ENCODE measurements at regions not wholly inside any gene's neighbourhood (a gene's known extent, or its start where the extent isn't known, plus 50 kb on each side); places are given as distances from the start of the nearest gene placed in this dataset.

DNA sequence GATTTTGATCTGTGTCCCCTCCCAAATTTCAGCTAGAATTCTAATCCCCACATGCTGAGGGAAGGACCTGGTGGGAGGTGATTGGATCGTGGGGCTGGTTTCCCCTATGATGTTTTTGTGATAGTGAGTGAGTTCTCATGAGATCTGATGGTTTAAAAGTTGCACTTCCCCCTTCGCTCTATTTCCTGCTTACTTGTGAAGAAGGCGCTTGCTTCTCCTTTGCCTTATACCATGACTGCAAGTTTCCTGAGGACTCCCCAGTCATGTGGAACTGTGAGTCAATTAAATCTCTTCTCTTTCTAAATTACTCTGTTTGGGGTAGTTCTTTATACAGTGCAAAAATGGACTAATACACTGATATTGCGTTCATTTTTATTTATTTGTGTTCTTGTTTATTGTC lies 636.8 kb upstream of the LINC00305 start:
- TF ChIP-seq, protein P1, sequence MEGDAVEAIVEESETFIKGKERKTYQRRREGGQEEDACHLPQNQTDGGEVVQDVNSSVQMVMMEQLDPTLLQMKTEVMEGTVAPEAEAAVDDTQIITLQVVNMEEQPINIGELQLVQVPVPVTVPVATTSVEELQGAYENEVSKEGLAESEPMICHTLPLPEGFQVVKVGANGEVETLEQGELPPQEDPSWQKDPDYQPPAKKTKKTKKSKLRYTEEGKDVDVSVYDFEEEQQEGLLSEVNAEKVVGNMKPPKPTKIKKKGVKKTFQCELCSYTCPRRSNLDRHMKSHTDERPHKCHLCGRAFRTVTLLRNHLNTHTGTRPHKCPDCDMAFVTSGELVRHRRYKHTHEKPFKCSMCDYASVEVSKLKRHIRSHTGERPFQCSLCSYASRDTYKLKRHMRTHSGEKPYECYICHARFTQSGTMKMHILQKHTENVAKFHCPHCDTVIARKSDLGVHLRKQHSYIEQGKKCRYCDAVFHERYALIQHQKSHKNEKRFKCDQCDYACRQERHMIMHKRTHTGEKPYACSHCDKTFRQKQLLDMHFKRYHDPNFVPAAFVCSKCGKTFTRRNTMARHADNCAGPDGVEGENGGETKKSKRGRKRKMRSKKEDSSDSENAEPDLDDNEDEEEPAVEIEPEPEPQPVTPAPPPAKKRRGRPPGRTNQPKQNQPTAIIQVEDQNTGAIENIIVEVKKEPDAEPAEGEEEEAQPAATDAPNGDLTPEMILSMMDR (IDR thresholded peaks at IDR 0.05), result no peak
- TF ChIP-seq NR3C1 (IDR thresholded peaks at IDR 0.05) (no peak), EHMT2 (IDR thresholded peaks at IDR 0.05; ENCODE audit: low read depth) (no peak)
